Amygdala (tissue), 56 donors: ENCODE measurements at regions not wholly inside any gene's neighbourhood (a gene's known extent, or its start where the extent isn't known, plus 50 kb on each side); places are given as distances from the start of the nearest gene placed in this dataset.
"Not testable (repeated sequence)": the region's sequence is repeated elsewhere in the genome, so short reads cannot be mapped to it uniquely, and the experiment has no call there.

ENCODE experiments used
- DNase-seq, 56 donors: peaks; one replicate each; lab custom pipeline; 2025; lab: John Stamatoyannopoulos, UW

DNA sequence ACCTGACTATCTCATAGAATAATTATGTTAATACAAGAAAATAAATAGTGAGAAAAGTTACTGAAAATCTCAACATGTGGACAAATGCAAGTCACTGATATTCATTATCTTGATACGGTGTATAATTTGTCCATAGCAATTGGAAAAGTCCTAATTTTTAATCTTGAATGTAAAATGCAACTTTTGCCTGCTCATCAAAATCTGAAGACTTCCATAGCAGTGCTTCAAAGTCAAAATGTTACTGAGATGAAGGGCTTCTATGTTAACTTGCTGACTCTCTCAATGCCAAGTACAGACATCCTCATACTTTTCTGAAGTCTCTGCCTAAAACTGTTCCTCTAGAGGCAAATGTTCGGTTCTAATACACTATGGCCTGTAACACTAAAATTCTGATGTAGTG, 1300.1 kb upstream of the EPHA6 start:
- DNase-seq: no peak

DNA sequence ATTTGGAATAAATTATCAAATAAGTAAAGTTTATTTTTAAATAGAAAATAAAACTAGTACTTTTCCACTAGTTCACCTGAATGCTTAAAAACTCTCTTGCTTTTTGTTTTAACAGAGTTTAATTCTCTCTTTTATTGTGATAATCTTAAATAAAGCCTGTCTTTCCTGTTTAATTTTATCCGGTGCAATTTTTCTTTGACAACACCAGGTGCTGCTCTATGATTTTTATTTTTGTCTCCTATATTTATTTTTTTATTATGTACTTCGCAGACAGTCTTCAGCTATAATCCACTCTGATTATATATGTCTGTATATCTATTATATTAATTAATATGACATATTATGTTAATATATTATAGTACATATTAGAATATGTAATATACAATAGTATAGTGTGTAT, 1293.0 kb upstream of the EPHA6 start:
- no peak for DNase-seq

DNA sequence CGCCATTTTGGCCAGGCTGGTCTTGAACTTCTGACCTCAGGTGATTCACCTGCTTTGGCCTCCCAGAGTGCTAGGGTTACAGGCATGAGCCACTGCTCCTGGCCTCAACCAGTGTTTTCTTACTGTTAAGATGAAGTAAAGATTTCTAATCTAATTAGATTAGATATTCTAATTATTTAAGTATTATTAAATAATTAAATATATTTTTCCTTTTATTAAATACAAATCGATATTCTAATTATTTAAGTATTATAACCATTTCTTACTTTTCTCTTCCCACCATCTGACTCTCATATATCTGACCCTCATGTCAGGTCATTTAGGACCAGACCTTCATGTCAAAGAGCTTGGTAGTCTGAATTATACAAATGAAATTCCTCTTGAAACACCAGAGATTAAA, 1291.9 kb upstream of the EPHA6 start:
- DNase-seq: no peak

DNA sequence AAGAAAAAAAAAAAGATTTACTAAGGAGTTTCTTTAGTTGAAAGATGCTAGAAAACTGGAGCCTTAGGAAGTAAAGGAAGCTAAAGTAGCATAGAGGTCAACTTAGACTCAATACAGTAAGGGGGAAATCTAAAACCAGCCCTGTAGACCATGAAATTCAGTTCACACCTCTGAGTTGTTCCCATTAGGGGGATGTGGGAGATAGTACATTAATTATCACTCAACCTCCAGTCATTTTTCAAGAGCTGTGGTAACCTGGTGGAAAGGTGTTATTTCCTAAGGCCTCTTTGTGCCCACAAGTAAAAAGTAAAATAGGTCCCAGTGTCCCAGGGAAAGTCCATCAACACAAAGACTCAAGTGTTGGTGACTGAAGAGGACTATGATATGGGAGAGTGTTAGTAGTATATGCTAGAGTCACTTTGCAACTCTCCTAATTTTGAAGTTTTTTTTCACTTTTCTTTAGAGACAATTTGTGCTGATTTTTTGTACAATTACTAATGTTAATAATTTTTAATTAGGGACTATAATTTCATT, 1274.4 kb upstream of the EPHA6 start:
- DNase-seq: no peak

DNA sequence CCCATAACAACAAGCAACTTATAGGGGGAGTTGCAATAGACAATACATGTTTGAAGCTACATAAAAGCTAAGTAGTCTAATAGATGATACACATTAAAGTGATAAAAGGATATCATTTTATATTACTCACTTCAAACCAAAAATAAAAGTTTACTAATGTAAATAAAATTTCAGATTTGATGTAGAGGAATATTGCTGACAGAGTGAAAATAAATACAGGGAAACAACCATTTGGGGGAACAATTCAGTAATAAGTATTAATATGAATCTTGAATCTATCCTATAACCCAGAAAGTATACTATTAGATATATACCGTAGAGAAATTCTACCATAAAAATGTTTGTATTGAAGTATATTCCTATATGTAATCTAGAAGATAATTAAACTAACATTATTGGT, 1248.9 kb upstream of the EPHA6 start:
- DNase-seq: no peak

DNA sequence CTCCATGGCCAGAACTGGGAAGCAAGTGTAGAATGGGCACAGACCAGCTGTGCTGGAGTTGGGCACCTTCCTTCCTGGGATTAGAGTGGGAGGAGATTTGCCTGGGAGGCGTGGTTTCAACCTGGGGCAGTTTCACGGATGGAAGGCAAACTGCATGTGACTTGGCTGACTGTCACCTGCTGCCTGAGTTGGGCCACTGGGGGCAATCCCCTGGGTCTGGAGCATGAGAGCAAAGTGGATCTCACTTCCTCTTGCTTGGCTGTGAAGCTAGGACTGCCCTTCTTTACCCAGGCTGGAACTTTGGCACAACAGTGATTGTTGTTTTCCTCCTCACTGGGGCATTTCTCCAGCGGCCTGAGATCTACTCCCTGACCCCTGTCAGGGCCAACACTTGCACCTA, 1247.0 kb upstream of the EPHA6 start:
- no peak for DNase-seq

DNA sequence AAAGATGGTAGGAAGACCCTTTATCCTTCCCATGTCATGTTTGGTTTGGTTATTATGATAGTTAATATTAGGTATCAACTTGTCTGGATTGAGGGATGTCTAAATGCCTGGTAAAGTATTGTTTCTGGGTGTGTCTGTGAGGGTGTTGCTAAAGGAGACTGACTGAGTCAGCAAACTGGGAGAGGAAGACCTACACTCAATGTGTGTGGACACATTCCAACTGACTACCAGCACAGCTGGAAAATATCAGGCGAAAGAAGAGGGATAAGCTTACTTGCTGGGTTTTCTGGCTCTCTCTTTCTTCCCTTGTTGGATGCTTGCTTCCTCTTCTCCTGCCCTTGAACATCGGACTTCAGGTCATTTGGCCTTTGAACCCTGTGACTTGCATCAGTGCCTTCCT, 1227.6 kb upstream of the EPHA6 start:
- DNase-seq: no peak

DNA sequence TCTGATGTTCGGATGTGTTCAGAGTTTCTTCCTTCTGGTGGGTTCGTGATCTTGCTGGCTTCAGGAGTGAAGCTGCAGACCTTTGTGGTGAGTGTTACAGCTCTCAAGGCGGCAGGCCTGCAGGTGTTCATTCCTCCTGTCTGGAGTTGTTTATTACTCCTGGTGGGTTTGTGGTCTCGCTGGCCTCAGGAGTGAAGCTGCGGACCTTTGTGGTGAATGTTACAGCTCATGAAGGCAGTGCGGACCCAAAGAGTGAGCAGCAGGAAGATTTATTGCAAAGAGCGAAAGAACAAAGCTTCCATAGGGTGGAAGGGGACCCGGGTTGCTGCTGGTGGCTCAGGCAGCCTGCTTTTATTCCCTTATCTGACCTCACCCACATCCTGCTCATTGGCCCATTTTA, 1226.8 kb upstream of the EPHA6 start:
- DNase-seq: not testable (repeated sequence)

DNA sequence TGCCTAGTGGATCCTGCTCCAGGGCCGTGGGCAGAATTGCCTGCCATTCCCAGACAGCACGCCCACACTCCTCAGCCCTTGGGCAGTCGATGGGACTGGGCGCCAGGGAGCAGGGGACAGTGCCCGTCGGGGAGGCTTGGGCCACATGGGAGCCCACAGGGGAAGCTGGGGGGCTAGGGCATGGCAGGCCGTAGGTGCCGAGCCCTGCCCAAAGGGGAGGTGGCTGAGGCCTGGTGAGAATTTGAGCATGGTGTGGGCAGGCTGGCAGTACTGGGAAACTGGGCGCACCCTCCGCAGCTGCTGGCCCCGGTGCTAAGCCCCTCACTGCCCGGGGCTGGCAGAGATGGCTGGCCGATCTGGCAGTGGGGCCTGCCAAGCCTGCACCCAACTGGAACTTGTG, 1225.9 kb upstream of the EPHA6 start:
- DNase-seq: no peak

DNA sequence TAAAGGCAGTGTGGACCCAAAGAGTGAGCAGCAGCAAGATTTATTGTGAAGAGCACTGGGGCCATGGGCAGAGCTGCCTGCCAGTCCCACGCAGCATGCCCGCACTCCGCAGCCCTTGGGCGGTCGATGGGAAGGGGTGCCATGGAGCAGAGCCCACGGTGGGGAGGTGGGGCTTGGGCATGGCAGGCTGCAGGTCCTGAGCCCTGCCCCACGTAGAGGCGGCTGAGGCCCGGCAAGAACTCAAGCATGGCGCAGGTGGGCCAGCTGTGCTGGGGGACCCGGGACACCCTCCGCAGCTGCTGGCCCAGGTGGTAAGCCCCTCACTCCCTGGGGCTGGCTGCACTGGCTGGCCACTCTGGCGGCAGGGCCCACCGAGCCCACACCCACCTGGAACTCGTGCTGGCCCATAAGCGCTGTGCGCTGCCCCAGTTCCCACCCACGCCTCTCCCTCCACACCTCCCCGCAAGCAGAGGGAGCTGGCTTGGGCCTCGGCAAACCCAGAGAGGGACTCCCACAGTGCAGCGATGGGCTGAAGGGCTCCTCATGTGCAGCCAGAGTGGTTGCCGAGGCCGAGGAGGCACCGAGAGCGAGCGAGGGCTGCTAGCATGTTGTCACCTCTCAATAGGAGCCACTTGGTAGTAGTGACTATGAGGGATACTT, 1218.8 kb upstream of the EPHA6 start:
- DNase-seq: no peak

DNA sequence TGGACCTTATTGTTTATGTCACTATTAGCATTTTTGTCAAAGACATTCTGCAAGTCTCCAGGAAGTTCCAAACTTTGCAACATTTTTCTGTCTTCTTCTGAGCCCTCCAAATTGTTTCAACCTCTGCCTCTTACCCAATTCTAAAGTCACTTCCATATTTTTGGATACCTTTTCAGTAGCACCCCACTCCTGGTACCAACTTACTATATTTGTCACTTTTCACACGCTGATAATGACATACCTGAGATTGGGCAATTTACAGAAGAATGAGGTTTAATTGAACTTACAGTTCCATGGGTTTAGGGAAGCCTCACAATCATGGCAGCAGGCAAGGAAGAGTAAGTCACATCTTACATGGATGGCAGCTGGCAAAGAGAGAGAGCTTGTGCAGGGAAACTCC, 1206.5 kb upstream of the EPHA6 start:
- no peak for DNase-seq

DNA sequence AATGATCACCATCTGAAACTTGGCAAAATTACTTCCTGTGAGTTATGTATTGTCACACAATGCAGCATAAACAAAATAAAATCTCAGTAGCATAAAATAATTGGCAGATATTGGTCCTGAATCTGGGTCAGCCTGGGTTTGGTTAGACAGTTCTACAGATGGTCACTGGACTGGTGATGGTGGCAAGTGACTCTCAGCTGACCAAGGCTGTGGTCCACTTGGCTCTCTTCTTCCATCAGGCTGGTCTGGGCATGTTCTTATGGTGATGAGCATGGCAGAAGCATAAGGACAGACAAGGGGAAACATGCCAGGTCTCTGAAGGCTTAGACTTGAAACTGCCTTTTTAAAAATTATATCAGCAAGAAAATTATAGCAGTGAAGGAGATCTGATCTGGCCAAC, 1205.0 kb upstream of the EPHA6 start:
- DNase-seq: no peak

DNA sequence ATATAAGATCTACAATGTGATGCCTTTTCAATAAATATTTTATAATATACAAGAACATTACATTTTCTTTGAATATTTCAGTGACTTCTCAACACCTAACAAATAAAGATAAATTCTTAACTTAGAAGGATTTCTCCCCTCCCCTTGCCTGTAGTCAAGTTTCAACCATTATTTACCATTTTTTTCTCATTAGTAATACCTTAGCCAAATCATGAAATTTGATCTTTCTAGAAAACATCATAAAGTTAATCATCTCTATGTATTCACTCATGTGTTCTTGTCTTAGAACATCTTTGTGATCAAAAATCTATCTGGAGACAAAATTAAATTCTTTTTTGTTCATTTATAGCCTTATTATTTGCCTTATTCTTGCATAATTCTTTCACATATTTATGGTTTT, 1201.8 kb upstream of the EPHA6 start:
- no peak for DNase-seq

DNA sequence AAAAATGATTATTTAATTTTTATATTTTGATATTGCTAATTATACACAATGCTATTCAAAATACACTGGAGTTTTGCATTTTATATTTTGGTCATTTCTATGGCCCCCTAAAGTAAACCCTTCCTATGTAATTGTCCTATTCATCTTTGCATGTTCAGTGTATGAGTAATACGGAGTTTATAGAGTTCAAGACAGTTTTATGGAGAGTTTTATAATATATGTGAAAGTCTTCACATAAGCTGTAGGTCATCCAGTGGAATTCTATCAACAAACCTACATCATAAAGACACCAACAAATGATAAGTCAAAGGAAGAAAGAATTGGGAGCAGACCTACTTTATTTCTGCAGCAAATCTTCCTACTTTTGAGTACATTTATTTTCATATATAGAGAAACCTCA, 1200.4 kb upstream of the EPHA6 start:
- DNase-seq: no peak

DNA sequence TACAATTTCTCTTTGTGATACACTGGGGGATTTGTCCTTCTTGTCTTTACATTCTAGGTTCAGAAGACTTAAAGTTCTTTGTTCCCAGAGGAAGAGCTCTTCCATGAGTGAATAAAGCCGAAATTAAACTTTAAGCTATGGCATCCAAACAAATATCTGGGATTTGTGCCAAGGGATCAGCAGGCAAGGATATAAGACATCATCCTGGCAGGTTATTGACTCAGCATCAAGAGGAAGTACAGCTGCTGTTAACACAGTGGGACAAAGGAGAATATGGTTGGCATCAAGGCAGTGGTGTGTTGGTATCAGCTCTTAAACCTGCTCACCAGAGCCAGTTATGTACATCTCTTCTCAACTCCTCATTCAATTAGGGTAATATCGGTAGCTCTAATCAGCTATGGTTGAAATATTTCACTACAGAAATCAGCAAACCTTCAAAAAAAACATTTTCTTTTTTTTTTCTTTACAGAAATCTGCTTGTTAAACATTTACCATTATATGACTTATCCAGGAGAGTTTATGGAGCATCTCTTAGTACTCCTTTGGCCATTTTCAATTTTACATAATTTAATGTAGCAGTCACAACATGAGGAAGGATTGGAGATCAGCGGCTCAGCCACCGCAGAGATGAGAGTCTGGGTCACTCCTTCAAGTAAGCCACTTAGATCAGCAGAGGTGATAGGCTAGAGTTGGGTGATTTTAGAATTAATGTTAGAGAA, 1198.6 kb upstream of the EPHA6 start:
- DNase-seq: no peak

DNA sequence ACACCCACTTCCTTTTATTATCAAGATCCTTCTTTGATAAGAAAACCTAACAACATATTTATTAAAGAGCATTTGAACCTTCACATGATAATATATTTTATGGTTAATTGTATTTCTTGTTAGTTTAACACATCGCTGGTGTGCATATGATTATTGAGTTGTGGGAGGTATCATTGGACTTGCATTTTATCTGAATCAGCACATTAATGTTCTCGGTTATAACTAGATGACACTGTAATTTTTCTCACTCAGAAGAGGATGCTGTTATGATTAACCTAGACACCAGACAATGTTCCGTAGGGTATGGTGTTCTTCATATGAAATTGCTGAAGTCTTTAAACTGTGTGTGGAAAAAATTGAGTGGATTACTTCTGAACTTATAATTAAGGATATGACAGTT, 1188.3 kb upstream of the EPHA6 start:
- no peak for DNase-seq

DNA sequence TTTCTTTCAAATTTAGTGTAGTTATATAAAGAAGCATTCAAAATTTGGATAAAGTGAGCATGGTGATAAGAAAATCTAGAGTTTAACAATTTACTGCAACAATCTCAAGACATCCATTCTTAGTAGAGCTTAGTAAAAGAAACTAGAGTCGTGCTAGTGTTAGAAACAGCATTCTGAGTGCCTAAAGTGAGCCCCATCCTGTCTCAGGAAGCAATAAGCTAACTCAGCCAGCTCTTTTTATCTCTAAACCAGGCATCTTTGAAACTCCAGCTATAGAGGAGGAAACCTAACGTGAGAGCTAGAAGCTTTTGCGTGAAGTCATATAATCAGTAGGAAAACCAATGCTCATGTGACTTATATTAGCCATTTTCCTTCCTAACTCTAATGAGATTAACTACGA, 1187.1 kb upstream of the EPHA6 start:
- no peak for DNase-seq

DNA sequence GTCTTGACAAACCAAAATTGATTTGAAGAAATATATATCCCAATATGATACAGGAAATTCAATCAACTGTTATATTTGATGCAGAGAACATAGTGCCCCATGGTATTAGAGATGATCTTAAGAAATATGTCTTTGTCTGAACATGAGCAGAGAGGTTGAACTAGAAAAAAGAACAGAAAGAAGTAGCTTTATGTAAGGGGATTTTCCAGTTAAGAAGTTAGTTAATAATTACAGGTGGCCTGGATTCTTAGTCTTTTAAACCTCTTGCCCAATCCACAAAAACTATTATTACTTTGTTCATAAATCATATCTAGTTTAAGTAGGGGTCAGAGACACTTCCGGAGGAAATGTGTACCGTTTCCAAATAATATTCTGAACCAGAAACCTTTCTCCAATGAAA, 1186.7 kb upstream of the EPHA6 start:
- DNase-seq: no peak

DNA sequence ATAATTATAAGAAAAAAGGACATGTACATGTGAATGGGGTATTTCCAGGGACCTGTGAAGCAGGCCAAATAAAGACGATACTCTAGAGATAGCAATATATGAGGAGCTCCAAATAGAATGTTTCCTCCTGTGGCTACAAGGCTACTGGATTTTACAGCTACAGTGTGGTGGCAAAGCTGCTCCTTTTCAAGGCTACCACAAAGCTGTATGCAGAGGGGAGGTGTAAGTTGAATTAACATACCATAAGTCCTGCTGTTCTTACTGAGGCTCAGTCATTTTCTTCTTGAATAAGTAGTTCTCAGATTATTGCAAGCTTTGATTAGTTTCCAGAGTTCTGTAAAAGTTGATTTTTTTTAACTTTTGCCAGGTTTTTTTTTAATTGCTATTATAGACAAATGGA, 1184.6 kb upstream of the EPHA6 start:
- DNase-seq: no peak

DNA sequence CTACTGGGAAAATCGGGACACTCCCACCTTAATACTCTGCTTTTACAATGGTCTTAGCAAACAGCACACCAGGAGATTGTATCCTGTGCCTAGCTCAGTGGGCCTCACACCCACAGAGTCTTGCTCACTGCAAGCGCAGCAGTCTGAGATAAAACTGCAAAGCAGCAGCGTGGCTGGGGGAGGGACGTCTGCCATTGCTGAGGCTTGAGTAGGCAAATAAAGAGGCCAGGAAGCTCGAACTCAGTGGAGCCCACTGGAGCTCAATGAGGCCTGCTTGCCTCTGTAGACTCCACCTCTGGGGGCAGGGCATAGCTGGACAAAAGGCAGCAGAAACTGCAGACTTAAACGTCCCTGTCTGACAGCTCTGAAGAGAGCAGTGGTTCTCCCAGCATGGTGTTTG, 1169.1 kb upstream of the EPHA6 start:
- no peak for DNase-seq

DNA sequence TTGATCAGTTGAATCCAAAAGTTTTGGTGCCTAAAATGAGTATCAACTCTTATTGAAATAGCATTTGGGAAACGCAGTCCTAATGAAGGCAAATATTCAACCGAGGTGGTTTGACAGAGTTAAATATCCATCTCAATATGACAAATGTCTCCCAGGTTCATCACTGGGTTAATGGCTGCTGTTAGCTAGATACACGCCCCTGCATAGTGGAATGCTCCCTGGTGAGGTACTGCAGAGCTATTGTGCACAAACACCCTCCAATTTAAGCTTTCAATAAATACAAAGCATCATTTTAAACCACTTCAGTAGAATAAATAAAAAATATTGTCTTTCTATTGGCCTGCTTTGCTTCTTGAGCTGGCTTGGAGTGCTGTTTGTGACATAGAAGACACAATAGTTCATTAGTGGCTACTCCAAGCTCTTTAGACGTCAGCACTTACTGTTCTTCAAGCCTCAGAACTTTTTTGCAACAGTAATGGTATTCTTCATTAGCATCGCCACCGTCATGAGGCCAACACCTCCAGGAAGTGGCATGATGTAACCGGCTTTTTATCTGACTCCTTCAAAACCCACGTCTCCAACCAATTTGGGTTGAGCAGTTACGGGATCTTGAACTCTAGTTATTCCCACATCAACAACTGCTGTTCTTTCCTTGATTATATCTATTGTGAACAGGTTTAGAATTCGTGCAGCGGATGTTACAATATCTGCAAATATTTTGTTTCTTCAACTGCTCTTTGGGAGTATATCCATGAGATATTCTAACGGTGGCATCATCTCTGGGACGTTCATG, 1159.6 kb upstream of the EPHA6 start:
- no peak for DNase-seq
